HG03521 (cell line): ENCODE measurements at regions not wholly inside any gene's neighbourhood (a gene's known extent, or its start where the extent isn't known, plus 50 kb on each side); places are given as distances from the start of the nearest gene placed in this dataset.

ENCODE experiments used
- ATAC-seq: cut with Tn5 transposase; IDR thresholded peaks from one replicate; pipeline ENCODE4 v1.9.1; 2021; ENCODE audit warnings: mild to moderate bottlenecking, moderate library complexity; ENCODE audit not compliant: unreplicated experiment

GRCh38 chr2:172350839-172351479 is 76.4 kb upstream of the ITGA6 start:
- no peak for ATAC-seq

GRCh38 chr2:172351586-172351985 is 75.8 kb upstream of the ITGA6 start:
- ATAC-seq: no peak

GRCh38 chr2:172354347-172354746 is 73.0 kb upstream of the ITGA6 start:
- ATAC-seq: no peak

- ATAC-seq: no peak
Measured at GRCh38 chr2:172357442-172357841, 69.9 kb upstream of the ITGA6 start.

DNA sequence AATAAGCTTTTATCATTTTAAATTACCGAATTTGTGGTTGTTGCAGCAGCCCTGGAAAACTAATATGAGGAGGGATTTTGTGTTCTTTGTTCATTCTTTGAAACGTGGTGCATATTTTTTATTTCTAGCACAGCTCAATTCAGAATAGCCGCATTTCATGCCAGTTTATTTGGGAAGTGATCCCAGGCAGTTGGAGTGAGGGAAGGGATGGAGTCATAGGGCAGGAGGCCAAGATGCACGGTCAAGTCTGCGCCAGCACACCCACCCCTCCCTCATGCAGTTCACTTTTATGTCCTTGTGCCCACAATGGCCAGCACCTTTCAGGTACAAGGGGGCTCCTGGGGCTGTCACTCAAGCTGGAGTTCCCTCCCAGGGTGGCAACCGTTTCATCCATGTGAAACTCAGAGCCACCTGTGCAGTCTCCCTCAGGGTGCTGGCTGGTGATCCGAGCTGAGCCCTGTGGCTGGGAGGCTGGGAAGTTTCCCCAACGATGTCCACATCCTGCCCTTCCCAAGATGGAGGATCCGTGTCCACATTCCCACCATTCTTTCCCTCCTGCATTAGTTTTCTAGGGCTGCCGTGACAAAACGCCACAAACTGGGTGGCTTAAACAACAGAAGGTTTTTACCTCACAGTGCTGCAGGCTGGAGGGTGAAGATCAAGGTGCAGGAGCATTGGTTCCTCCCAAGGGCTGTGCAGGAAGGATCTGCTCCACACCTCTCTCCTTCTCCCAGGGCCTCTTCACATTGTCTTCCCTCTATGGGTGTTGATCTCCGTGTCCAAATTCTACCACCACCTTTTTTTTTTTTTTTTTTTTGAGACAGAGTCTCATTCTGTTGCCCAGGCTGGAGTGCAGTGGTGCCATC is 68.5 kb upstream of the ITGA6 start:
- no peak for ATAC-seq

DNA sequence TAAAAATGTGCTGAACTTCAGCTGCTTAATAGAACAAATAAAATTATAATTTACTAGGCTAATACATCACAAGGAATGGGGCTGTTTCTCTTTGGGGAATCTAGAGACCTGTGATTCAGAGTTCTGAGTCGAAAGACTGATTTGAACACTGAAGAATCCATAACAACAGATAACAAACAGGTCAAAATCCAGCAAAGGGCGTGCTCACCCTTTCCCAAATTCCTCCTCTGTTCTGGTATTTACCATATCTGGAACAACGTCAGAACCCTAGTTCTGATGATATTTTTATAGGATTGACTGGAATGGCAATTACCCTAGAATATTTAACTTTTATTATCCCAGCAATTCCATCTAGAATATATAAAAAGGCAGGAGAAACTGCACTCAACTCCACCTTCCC is 66.0 kb upstream of the ITGA6 start:
- no peak for ATAC-seq

DNA sequence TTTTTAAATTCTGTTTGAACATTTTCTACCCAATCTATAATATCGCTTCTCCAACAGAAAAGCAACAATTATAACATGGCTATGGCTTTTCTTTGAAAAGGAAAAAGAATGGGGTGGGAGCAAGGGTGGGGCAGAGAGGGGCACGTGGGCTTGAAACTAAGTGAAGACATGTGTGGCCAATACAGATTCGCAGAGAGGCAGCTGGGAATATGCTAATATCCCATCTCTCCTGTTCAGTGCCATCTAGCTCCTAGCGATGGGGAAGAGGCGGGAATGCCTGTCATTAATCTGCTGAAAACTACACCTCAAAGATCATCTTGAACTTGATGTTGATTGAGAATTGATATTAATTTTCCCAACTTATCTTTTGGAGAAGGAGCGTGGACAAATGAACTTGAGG is 65.5 kb upstream of the ITGA6 start:
- ATAC-seq: no peak

DNA sequence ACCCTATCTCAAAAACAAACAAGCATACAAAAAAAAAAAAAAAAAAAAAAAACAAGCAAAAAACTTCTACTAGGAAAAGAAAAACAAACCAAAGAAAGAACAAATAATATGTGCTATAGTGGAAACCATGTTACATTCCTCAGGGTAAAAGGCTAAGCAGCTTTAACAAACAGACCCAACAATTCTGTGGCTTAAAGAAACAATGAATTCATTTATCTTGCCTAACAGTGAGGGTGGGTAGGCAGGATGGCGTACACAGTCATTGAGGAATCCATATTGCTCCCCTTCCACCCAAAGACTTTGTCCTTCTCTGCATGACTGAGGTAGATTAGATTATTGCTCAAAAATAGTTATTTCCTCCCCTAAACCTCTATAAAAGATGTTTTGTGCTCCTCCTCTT is 63.1 kb upstream of the ITGA6 start:
- no peak for ATAC-seq

DNA sequence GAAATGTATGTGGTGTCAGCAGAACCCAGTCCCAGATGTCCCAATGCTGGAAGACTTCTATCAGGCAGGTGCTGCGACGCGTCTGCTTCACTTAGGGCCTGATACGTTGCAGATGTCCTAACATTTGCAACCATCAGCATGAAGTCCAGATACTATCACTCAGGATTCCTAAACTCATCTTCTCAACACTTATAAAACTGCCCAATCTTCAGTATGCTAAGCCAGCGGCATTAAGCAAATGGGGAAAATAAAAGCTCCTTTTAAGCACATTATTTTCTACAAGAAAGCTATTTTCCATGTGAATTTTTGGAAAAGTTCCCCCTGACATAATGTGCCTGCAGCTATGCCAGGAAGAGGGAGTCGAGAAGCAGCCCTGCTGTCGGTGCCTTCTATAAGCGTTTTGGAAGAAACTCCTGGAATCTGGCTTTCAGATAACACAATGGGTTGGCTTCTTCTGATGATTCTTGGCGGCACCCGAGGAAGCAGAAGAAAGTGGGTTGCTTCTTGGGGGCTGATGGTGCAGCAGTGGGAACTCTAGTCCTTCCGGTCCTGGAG is 60.7 kb upstream of the ITGA6 start:
- ATAC-seq: no peak

GRCh38 chr2:172370821-172371455 is 56.4 kb upstream of the ITGA6 start:
- ATAC-seq: no peak

DNA sequence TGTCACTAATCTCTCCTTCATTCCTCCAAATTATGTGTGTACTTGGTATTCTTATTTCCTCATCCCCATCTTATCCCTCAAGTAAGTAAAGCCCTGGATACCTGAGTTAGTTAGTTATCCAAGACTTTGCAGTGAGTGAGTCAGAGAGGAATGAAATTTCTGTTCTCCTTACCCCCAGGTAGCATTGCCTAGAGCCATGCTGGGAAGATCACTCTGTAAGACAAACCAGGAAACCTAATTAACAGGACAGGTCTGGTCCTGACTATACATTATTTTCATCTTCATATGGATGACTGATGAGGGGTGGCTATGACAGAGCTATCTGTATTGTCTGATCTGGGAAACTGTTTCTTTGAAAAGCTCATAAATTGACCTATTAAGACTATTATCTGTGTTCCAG is 55.0 kb upstream of the ITGA6 start:
- no peak for ATAC-seq

- ATAC-seq: no peak
Measured at GRCh38 chr2:172373076-172373475, 54.3 kb upstream of the ITGA6 start.

- no peak for ATAC-seq
Measured at GRCh38 chr2:172373766-172374165, 53.6 kb upstream of the ITGA6 start.

- no peak for ATAC-seq
Measured at GRCh38 chr2:172374318-172375240, 52.8 kb upstream of the ITGA6 start.

DNA sequence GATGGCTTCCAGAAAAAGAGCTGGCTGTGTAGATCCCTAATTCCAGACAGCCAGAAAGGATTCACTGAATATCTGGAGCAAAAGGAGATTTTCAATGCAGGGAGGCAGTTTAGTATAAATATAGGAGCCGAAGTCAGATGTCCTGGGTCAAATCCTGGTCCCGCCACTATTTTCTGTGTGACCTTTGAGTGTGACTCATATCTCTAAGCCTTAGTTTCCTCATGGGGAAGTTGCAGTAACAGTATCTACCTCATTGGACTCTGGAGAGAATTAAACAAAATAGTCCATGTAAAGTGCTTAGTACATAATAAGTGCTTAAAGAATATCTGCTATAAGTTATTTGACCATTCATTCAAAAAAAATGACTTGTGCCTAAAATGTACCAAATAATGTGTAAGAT is 52.1 kb upstream of the ITGA6 start:
- no peak for ATAC-seq

- ATAC-seq: no peak
Measured at GRCh38 chr2:172376016-172376415, 51.4 kb upstream of the ITGA6 start.

GRCh38 chr2:172376505-172377125 is 50.8 kb upstream of the ITGA6 start:
- ATAC-seq: no peak

- no peak for ATAC-seq
Measured at GRCh38 chr2:172377408-172377807, 50.0 kb upstream of the ITGA6 start.
